NCI-H345 treated with DMSO at 0.1 percent for 48 hours (cell line): ENCODE measurements at regions not wholly inside any gene's neighbourhood (a gene's known extent, or its start where the extent isn't known, plus 50 kb on each side); places are given as distances from the start of the nearest gene placed in this dataset.
"Not testable (repeated sequence)": the region's sequence is repeated elsewhere in the genome, so short reads cannot be mapped to it uniquely, and the experiment has no call there.

Experiments used
- DNase-seq: peaks from one replicate; lab custom pipeline; 2025; ENCODE audit not compliant: unreplicated experiment; lab: John Stamatoyannopoulos, UW

DNA sequence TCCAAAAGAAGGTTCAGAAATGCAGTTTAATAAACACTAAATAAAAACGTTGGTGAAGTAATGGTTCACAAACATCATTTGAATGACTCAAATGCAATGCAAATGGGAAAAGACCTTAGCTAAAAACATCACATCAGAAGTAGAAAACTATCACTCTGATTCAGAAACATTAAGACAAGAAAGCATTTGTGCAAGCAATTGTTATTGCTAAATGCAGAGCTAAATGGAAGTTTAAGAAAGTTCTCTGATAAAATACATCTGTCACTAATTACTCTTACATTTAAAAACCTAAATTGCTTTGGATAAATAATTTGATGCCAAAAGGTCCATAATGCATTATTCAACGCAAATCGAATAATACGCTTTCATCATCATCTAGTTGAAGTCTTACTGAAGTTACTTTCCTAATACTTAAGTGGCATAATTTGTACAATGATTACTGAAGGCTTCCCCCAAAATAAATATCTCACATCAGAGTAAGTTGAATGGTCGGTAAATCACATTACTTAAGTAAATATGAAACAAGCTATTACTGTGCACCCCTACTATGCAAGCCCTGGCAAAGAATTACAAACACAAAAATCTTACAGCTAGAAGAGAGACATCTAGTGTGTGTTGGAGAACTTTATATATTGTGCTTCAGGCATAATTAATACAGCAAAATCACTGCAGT lies 105.7 kb upstream of the KCTD1 start:
- no peak for DNase-seq

DNA sequence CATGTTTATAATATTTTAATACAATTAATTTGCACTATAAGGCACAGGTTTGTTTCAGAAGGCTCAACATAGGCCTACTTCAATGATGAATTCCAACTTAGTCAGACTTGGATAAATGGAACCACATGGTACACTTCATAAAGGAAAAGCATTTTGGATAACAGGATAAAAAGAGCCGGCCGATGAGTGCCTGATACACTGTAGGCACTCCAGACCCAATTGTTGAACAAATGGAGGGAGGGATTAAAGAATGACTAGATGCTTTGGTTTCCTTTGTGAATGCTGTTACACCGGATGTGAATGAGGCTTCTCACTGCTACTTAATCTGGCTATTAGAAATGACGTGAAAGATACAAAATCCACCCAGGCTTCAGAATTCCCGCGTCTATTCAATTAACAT lies 104.1 kb upstream of the KCTD1 start:
- DNase-seq, result no peak

GRCh38 chr18:26650310-26651268 lies 102.2 kb upstream of the KCTD1 start:
- DNase-seq, result no peak

DNA sequence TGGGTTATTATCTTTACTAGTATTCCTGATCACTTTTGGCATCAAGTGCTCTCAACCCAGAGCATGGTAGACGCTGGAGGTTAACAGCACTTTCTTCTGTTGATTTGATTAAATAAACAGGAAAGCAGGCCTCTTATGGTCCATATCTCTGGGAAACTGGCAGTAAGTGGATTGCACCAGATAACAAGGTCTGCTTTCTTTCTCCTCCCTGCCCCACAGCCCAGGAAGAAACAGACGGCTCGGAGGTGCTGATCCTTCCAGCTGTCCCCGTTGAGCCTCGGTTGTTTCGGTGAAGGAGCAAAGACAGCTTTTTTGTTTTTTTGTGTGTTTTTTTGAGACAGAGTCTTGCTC lies 100.8 kb upstream of the KCTD1 start:
- DNase-seq, result no peak

GRCh38 chr18:26648509-26649192 lies 100.3 kb upstream of the KCTD1 start:
- DNase-seq, result no peak

DNA sequence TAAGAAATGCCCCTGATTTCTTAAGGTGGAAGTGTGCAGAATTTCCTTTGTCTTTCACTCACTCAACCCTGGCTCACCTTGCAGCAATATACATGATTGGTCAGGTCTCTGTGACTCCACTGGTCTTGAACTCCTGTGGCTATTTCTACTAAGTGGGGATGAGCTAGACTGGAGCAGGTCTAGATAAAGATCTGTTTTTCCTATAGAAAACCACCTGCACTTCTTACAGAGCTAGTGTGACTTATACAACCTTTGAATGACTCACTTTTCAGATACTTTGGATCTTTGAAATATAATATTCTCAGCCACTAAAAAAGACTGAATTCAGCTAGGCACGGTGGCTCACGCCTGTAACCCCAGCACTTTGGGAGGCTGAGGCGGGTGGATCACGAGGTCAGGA lies 98.5 kb upstream of the KCTD1 start:
- no peak for DNase-seq

DNA sequence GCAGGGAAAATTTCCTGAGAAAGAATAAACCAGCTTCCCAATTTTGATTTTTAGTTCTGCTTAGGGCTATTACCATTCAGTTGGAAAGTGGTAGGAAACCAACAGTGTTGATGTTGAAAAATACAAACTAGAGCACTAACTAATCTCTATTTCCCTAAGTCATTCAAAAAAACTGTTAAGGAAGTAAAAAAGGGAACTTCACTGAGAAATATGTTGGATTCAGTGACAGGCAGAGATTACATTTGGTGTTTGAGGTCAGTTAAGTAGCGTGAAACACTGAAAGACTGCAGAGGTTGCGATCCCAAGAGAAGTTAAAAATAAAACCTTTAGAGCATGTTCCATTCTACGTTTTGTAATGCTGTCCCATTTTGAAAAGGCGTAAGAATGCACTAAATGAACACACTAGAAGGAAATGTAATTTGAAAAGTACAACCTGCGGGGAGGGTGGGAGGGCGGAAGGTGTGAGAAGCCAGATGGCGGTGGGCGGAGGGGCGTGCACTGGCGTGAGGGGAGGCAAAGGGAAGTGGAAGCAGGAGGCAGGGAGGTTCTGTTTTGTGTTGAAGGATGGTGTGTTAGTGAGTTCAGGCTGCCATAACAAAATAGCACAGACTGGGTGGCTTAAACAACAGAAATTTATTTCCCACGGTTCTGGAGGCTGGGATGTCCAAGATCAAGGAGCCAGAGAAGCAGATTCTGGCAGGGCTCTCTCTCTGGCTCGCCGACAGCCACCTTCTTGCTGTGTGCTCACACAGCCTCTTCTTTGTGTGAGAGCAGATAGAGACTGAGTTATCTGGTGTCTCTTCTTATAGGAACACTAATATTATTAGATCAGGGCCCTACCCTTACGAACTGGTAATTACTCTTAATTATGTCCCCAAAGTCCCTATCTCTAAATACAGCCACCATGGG lies 94.3 kb upstream of the KCTD1 start:
- no peak for DNase-seq

DNA sequence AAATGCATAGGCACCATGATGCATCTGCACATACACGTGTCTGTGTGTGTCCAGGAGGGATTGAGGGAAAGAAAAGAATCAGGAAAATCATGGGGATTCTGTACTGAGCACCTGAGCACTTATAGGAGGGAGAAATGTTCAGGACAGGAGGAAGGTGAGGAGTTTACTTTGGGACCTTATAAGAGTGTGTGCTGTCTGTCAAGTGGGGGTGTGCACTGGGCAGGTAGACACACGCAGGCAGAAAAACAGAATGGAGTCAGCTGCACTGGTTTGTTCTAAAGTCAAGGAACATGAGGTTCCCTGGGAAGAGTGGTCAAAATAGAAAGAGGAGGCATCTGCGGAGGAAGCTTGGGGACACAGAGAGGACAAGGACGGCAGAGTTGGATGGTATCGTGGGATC lies 92.2 kb upstream of the KCTD1 start:
- DNase-seq, result no peak

GRCh38 chr18:26639149-26639548 lies 90.8 kb upstream of the KCTD1 start:
- no peak for DNase-seq

DNA sequence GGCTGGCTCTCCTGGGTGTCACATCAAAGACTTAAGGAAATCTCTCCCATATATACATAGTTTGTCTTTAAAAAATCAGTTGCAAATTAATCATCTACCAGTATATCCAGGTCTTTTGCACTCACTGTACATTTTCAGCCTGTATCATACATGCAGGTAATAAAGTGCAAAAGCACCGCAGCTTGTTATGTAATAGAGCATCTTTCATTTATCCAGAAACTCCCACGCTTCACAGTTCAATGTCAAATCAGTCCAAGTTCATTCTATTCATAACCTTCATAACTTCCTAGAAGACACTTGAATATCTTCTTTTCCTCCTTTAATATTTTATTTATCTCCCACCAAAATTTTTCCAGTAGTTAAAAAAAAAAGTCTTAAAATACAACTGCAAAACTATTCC lies 89.6 kb upstream of the KCTD1 start:
- no peak for DNase-seq

DNA sequence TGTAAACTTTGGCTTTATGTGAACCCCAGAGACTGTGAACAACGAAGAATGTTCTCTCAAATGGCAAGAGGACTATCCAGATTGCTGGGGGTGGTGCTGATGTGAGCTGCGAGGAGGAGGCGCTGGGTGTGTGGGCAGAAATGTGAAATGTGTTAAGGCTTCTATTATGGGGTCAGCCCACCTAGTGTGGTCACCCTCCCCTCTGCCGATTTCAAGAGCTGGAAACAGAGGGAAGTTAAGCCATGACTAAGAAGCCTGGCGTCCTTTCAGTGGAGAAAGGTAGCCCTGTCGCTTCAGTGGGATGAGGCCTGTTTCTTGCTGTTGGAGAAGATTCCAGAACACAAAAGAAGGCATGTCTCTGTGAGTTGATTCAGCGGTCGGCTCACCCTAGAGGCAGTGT lies 89.0 kb upstream of the KCTD1 start:
- no peak for DNase-seq

- no peak for DNase-seq
Observed at GRCh38 chr18:26635466-26635865, 87.1 kb upstream of the KCTD1 start.

GRCh38 chr18:26634631-26635030 lies 86.3 kb upstream of the KCTD1 start:
- no peak for DNase-seq

GRCh38 chr18:26631135-26631534 lies 82.8 kb upstream of the KCTD1 start:
- DNase-seq, result no peak

DNA sequence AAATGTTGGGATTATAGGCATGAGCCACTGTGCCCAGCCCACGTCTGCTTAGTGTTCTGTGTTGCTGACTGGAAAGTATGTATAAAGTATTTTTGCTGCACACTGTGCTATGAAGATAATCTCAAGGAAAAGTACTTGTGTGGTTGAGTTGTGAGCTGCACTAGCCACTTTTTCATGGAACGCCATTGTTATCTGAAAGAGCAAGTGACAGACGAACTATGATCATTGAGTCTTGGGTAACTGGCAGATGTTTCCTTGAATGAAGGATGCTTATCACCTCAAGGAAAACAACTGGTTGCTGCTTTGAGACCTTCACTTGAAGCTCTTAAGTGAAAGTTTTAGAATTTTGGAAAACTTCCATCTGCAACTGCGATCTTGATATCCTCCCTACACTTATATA lies 82.2 kb upstream of the KCTD1 start:
- DNase-seq, result no peak

- no peak for DNase-seq
Observed at GRCh38 chr18:26628017-26628416, 79.7 kb upstream of the KCTD1 start.

- no peak for DNase-seq
Observed at GRCh38 chr18:26624443-26624842, 76.1 kb upstream of the KCTD1 start.

DNA sequence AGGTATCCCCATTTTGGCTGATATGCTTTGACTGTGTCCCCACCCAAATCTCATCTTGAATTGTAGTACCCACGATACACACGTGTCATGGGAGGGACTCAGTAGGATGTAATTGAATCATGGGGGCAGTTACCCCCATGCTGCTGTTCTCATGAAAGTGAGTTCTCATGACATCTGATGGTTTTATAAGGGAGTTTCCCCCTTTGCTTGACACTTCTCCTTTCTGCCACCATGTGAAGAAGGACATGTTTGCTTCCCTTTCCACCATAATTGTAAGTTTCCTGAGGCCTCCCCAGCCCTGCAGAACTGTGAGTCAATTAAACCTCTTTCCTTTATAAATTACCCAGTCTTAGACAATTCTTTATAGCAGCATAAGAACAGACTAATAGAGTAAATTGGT lies 75.0 kb upstream of the KCTD1 start:
- not testable (repeated sequence) for DNase-seq

DNA sequence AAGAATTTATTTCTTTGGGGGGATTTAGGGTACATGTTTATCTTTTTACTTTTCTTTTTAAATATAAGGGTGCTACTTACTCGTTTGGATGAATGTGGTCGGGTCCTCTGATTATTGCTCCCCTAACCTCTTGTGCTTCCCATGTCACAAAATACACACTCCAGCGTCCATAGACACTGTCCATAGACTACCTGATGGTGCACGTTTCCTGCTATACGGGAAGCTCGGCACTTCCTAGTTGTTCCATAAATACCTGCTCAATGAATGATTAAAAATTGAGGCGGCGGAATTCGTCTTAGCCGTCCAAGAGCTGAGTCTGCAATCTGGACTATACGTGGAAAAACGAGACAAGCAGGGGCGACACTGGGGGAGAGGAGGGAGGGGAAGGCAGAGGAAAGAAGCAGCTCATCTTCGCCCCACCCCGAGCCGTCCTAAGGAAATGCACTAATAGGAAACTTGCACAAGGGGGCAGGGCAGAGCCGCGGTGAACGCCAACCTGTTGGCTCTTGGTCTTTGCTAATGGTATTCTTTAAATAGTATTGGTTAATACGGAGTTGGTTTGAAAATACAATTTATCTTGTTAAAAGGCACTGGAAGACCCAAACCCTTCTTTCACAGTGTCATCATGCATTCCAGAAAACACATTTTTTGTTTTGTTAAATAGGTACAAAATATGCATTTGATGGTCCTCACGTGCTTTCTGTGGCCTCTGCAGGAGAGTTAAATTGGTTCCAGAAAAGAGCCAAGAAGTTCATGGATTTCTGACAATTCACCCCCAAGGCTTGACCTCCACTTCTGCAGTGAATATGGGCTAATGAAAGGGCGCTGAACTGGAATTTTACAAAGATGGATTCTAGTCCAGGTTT lies 73.0 kb upstream of the KCTD1 start:
- no peak for DNase-seq

DNA sequence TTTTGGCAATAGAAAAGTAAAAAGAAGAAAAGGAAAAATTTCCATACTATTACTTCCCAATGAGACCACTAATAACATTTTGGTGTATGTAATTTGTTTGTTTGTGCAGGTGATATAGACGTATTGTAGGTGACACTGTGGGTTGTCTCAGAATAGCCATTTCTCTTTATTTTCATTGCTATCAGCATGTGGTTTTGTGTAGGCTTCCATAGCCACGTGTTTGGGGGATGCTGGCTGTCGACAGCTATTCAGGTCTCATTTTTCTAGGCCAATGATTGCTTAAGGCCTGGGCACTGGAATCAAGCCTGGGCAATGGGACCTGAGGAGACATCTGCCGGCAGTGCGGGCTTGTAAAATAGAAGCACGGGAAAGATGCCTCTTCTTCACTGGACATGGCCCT lies 71.0 kb upstream of the KCTD1 start:
- no peak for DNase-seq
